Germinal center (tissue), 1 donor: ENCODE measurements at regions not wholly inside any gene's neighbourhood (a gene's known extent, or its start where the extent isn't known, plus 50 kb on each side); places are given as distances from the start of the nearest gene placed in this dataset.
"Not testable (repeated sequence)": the region's sequence is repeated elsewhere in the genome, so short reads cannot be mapped to it uniquely, and the experiment has no call there.

Experiments used
- DNase-seq: peaks from one replicate; pipeline ENCODE4 v3.0.0; 2012; ENCODE audit warnings: mixed read lengths, low spot score

DNA sequence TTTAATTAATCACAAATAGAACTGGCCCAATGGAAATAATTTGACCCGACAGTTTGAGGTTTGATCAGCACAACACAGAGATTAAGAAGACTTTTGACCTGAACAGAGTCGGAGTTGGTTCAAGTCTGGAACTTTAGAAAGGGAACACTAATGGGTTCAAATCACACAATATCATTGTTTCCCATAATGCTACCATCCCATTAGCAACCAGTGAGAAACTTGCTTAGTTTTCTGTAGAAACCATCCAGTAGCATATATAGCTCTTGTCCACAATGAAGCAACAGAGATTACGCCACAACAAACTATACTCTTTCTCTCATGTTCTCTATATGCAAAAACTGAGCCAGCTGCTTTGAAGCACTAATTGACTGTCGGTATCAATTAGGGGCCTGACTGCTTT, 376.9 kb upstream of the SPRY2 start:
- DNase-seq: no peak

- DNase-seq: no peak
Measured at GRCh38 chr13:80716610-80717081, 375.7 kb upstream of the SPRY2 start.

DNA sequence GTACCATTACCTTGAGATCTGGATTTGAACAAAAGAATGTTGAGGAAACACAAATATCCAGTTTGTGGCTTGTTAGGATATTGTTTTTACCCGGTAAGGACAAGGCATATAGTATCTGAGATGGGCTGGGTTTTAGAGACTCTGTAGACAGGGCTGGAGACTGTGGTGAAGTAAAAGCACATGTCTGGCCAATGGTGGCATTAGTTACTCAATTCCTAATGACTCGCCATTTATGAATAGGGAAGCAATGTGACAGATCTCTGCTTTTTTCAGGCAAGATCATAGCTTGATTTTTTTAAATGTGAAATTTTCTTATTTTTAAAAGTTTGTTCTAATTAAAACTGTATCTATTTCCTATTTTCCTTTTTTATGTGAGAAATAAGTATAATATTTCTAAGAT, 371.1 kb upstream of the SPRY2 start:
- no peak for DNase-seq

DNA sequence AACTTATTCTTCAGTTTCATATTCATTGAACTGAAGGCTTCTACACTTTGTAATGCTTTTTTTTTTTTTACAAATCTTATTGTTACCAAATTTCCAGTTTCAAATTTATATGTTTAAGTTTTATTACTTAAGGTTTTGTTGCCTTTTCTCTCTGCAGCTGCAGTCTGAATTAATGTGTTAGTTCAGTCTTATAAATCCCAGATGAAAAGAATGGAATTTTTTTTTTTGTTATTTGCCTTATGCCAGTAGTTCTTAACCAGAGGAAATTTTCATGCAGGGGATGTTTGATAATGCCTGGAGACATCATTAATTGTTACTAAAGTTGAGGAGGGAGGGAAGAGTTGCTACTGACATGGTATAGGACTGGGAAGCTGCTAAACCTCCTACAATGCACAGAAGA, 367.9 kb upstream of the SPRY2 start:
- DNase-seq: no peak

DNA sequence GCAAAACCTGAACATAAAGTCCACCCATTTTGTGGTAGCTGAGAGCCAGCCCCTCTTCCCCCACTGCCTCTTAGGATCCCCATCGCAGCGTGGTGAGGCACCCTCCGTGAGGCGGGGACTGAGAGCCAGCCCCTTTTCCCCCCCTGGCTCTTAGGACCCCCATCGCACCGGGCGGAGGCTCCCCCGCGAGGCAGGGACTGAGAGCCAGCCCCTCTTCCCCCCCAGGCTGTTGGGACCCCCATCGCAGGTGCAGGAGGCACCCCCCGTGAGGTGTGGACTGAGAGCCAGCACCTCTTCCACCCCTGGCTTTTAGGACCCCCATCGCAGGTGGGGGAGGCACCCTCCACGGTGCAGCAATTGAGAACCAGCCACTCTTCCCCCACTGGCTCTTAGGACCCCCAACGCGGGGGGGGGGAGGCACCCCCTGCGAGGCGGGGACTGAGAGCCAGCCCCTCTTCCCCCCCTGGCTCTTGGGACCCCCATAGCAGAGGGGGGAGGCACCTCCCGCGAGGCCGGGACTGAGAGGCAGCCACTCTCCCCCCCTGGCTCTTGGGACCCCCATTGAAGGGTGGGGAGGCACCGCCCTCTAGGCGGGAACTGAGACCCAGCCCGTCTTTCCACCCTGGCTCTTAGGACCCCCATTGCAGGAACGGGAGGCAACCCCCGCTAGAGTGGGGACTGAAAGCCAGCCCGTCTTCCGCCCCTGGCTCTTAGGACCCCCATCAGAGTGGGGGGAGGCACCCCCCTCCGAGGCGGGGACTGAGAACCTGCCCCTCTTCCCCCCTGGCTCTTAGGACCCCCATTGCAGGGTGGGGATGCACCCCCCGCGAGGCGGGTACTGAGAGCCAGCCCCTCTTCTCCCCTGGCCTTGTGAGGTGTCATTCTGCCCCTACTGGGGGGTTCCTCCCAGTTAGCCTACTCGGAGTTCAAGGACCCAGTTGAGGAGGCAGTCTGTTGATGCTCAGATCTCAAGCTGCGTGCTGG, 366.4 kb upstream of the SPRY2 start:
- DNase-seq: no peak

DNA sequence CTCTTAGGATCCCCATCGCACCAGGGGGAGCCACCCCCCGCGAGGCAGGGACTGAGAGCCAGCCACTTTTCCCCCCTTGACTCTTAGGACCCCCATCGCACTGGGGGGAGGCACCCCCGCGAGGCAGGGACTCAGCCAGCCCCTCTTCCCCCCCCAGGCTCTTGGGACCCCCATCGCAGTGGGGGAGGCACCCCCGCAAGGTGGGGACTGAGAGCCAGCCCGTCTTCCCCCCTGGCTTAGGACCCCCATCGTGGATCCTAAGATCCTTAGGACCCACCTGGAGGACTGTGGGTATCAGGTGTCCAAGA, 365.2 kb upstream of the SPRY2 start:
- no peak for DNase-seq

DNA sequence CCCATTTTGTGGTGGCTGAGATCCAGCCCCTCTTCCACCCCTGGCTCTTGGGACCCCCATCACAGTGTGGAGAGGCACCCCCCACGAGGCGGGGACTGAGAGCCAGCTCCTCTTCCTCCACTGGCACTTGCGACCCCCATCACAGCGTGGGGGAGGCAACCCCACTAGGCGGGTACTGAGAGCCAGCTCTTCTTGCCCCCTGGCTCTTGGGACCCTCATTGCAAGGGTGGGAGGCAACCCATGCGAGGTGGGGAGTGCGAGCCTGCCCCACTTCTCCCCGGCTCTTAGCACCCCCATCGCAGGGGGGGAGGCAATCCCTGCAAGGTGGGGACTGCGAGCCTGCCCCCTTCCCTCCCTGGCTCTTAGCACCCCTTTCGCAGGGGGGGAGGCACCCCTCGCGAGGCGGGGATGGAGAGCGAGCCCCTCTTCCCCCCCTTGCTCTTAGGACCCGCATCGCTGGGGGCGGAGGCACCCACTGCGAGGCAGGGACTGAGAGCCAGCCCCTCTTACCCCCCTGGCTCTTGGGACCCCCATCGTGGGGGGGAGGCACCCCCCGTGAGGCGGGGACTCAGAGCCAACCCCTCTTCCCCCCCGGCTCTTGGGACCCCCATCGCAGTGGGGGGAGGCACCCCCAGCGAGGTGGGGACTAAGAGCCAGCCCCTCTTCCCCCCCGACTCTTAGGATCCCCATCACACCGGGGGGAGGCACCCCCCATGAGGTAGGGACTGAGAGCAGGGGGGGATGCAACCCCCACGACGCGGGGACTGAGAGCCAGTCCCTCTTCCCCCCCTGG, 364.6 kb upstream of the SPRY2 start:
- DNase-seq: no peak

GRCh38 chr13:80704369-80704768, 363.4 kb upstream of the SPRY2 start:
- DNase-seq: no peak

DNA sequence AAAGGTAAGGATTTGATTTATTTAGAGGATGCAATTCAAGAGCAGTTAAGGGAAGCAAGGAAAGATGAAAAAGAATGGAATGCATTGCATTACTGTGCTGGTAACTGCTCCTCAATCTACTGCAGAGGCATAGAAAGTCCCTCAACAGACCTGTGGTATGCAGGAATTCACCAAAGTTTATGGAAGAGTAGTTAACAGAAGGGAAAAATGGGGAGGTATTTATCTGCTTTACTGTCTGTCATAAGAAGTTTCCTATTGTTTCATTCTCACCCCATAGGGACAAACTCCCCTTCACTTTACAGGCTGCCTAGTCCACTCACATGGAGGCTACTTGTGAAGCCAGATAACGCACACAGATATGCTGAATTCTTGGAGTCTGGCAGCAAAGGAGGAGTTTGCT, 354.9 kb upstream of the SPRY2 start:
- DNase-seq: no peak

DNA sequence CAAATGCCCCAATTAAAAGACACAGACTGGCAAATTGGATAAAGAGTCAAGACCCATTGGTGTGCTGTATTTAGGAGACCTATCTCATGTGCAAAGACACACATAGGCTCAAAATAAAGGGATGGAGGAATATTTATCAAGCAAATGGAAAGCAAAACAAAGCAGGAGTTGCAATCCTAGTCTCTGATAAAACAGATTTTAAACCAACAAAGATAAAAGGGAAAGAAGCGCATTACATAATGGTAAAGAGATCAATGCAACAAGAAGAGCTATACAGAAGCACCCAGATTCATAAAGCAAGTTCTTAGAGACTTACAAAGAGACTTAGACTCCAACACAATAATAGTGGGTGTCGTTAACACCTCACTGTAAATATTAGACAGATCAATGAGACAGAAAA, 350.9 kb upstream of the SPRY2 start:
- not testable (repeated sequence) for DNase-seq

- DNase-seq: no peak
Measured at GRCh38 chr13:80690208-80690607, 349.3 kb upstream of the SPRY2 start.

DNA sequence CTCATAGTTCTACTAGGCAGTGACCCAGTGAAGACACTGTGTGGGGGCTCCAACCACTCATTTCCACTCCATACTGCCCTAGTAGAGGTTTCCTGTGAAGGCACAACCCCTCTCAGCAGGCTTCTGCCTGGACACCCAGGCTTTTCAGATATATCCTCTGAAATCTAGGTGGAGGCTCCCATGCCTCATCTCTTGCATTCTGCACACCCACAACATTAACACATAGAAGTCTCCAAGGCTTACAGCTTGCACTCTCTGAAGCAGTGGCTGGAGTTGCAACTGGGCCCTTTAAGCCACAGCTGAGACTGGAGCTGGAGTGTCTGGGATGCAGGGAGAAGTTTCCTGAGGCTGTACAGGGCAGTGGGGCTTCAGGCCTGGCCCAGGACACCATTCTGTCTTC, 347.7 kb upstream of the SPRY2 start:
- no peak for DNase-seq

DNA sequence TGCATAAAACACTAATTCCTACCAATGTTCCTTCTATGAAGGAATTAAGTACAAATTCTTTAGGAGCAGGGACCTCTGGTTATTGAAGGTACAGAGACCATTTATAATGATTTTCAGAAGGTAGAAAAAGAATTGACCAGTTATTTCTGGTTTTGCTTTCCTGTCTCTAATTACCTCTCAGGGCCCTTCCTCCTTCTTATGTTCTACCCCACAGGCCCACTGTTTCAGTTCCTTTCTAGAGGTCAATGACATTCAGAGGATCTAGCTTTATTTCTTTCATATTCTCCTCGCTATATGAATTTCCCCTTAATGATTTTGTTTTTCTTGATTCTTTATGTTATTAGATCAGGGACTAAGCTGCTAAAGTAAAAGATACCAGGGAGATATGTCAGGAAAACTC, 345.0 kb upstream of the SPRY2 start:
- no peak for DNase-seq

- no peak for DNase-seq
Measured at GRCh38 chr13:80684217-80684991, 343.5 kb upstream of the SPRY2 start.

DNA sequence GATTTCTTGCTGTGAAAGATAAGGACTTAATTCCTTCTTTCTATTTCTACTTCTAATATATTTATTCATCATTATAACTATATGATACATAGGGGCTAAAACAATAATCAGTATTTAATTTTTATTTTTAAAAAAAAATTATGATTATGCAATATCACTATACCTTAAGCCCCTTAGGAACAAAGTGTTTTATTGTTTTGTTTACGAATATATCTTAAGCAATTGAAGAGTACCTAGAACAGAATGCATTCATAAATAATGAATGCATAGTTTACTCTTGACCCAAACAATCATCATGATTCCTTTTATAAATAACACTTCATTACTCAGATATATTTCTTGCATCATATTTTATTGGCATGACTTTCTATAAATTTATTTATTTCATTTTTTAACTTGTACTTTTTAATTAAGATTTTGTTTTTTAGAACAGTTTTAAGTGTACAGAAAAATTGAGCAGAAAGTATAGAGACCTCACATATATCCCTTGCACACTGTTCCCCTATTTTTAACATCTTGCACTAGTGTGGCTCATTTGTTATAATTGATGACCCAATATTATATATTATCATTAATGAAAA, 339.9 kb upstream of the SPRY2 start:
- DNase-seq: no peak

- DNase-seq: no peak
Measured at GRCh38 chr13:80679423-80679822, 338.5 kb upstream of the SPRY2 start.

DNA sequence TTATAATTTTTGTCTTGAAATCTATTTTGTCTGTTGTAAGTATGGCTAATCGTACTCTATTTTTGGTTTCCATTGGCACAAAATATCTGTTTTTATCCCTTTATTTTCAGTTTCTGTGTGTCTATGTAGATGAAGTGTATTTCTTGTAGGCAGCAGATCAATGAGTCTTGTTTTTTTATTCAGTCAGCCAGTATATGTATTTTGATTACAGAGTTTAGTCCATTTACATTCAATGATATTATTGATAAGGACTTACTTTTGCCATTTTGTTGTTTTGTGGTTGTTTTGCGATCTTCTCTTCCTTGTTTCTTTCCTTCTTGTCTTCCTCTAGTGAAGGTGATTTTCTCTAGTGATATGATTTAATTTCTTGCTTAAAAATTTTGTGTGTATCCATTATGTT, 336.3 kb upstream of the SPRY2 start:
- DNase-seq: no peak

DNA sequence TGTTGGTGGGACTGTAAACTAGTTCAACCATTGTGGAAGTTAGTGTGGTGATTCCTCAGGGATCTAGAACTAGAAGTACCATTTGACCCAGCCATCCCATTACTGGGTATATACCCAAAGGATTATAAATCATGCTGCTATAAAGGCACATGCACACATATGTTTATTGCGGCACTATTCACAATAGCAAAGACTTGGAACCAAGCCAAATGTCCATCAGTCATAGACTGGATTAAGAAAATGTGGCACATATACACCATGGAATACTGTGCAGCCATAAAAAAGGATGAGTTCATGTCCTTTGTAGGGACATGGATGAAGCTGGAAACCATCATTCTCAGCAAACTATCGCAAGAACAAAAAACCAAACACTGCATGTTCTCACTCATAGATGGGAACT, 334.5 kb upstream of the SPRY2 start:
- DNase-seq: not testable (repeated sequence)

- DNase-seq: no peak
Measured at GRCh38 chr13:80671773-80672172, 330.8 kb upstream of the SPRY2 start.

DNA sequence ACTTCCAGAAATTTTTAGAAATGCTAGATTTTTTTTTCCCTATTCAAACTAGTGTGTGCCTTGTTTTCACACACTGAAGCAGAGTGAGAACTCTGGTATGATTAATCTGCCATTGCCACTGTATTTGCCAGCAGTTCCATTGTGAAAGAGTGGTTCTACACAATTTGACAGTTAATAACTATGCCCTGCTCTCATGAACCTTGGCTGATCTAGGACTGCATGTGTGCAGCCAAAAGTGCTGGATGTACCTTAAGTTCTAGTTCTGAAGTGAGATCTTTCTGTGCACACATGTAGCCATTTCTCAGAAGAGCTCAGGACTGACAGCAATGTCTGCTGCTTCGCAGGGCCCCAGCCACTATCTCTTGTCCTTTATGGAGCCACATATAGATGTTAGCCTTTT, 328.2 kb upstream of the SPRY2 start:
- DNase-seq: no peak

DNA sequence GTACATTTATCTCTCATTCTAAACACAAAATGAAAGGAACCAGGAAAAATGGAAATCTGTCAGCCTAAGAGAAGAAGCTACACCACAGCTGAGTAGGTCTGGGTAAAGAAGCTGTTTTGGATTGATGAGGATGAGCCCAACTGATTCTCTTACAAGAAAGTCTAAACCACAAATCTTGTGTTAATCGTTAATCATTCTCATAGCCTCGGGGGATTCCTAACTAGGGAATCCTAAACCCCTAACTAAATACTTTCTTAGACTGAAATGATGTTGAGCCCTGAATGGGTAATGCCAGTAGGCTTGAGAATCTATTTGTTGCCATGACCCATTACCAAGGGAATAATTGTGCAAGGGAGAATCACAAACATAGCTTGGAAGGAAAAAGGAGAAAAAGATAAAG, 327.5 kb upstream of the SPRY2 start:
- DNase-seq: no peak
